CD8-positive, alpha-beta memory T cell (primary cell): ENCODE measurements at regions not wholly inside any gene's neighbourhood (a gene's known extent, or its start where the extent isn't known, plus 50 kb on each side); places are given as distances from the start of the nearest gene placed in this dataset.
"Not testable (repeated sequence)": the region's sequence is repeated elsewhere in the genome, so short reads cannot be mapped to it uniquely, and the experiment has no call there.

Experiments used
- CTCF ChIA-PET: fragments of 350-600 bp; sonication (Branson Sonifier 250); formaldehyde crosslinking; loops from one replicate; lab custom pipeline; 2021; ENCODE audit warnings: antibody characterized with exemption; lab: Charles Lee
- POLR2A ChIA-PET: fragments of 350-600 bp; sonication (Branson Sonifier 250); formaldehyde crosslinking; loops from one replicate; lab custom pipeline; 2021; ENCODE audit warnings: antibody characterized with exemption; lab: Charles Lee
- DNase-seq, 5 donors: peaks; one replicate each; pipeline versions ENCODE4 v3.0.0 to v3.0.0-alpha.2; 2020 to 2022; ENCODE audit warnings: mixed read lengths in 1 of 5
- H3K27ac ChIP-seq: one replicate; pipeline ENCODE4 v1.7.0; 2013; ENCODE audit warnings: low read depth, mild to moderate bottlenecking, low read length, moderate library complexity
- H3K27me3 ChIP-seq: 2 replicates; pipeline ENCODE4 v1.7.0; 2013; ENCODE audit warnings: low read length, mild to moderate bottlenecking; ENCODE audit not compliant: insufficient read depth, poor library complexity, severe bottlenecking
- H3K36me3 ChIP-seq: 2 replicates; pipeline ENCODE4 v1.7.0; 2013; ENCODE audit warnings: mild to moderate bottlenecking, low read length, moderate library complexity; ENCODE audit not compliant: insufficient read depth
- H3K4me1 ChIP-seq: 2 replicates; pipeline ENCODE4 v1.7.0; 2013; ENCODE audit warnings: mild to moderate bottlenecking, low read length, moderate library complexity; ENCODE audit not compliant: insufficient read depth
- H3K4me3 ChIP-seq: 2 replicates; pipeline ENCODE4 v1.7.0; 2013; ENCODE audit warnings: mild to moderate bottlenecking, low read length
- H3K9me3 ChIP-seq: 2 replicates; pipeline ENCODE4 v1.7.0; 2013; ENCODE audit warnings: mild to moderate bottlenecking, low read length
- H3K27ac Mint-ChIP-seq, 8 donors: one replicate each; pipeline ENCODE4 v1.8.0; 2020 to 2021; ENCODE audit warnings: mixed read lengths in 8 of 8, mild to moderate bottlenecking in 6 of 8, inconsistent platforms in 3 of 8, moderate library complexity in 3 of 8
- H3K27me3 Mint-ChIP-seq, 2 donors: one replicate each; pipeline ENCODE4 v1.8.0; 2020 to 2021; ENCODE audit warnings: mixed read lengths in 2 of 2, mild to moderate bottlenecking in 1 of 2, moderate library complexity in 1 of 2
- H3K36me3 Mint-ChIP-seq, 3 donors: one replicate each; pipeline ENCODE4 v1.8.0; 2020 to 2021; ENCODE audit warnings: mixed read lengths in 3 of 3, inconsistent platforms in 1 of 3, mild to moderate bottlenecking in 1 of 3
- H3K4me1 Mint-ChIP-seq, 3 donors: one replicate each; pipeline ENCODE4 v1.8.0; 2020 to 2021; ENCODE audit warnings: mixed read lengths in 3 of 3, inconsistent platforms in 1 of 3, mild to moderate bottlenecking in 1 of 3
- H3K4me3 Mint-ChIP-seq, 7 donors: one replicate each; pipeline ENCODE4 v1.8.0; 2020 to 2021; ENCODE audit warnings: mixed read lengths in 7 of 7, mild to moderate bottlenecking in 6 of 7, moderate library complexity in 4 of 7, inconsistent platforms in 2 of 7
- H3K9me3 Mint-ChIP-seq, 5 donors: one replicate each; pipeline ENCODE4 v1.8.0; 2020 to 2022; ENCODE audit warnings: mixed read lengths in 5 of 5, mild to moderate bottlenecking in 3 of 5, moderate library complexity in 2 of 5, inconsistent platforms in 1 of 5

DNA sequence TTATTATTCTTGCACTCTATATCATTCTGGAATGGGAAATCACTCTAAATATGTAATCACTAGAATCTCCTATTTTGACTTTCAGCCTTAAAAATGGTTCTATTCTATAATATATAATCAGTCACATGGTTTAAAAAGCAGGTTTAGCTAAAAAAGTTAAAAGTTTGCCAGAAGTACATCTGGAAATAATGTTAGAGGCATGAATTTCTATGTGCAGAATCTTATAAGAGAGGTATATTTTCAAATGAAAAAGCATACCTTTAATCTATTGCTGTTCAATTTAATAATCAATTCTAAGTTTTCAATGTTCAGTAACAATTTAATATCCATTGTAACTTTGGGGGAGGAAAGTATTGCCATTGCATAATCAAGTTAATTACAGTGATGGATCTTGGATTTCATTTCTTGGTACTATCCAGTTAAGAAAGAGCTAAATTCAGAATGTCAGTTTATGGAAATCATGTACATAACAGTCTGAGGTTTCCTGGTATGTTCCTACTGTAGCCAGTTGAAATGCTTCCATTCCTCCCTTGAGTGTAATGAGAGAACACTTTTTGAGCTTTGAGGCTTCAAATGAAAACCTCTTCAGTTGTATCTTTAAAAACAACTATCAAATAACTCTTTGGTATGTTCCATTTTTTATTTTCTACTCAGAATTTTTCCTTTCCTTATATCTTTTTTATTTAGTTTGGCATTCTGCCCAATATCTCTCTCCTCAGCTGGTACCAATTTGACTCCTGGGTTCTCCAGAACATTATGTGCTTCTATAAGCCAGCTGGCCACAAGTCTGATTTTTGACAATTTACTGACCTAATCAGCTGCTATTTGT is 175.7 kb upstream of the COL11A1 start:
- Mint-ChIP-seq H3K4me3 (no peak overlapping the region), H3K27ac (no peak overlapping the region), H3K9me3 (peaks cover 2 to 20% (median 7%) of the 10 kb centered on the region in 5 donors), H3K36me3 (no peaks in the 10 kb centered on the region), H3K4me1 (no peaks in the 10 kb centered on the region), H3K27me3 (no peaks in the 10 kb centered on the region)
- ChIA-PET CTCF (no interaction called here), POLR2A (no interaction called here)
- Histone ChIP-seq H3K4me1 (no peaks in the 10 kb centered on the region), H3K9me3 (no peaks in the 10 kb centered on the region), H3K36me3 (no peaks in the 10 kb centered on the region), H3K4me3 (no peak overlapping the region), H3K27me3 (no peaks in the 10 kb centered on the region), H3K27ac (no peak overlapping the region)
- no peak for DNase-seq

DNA sequence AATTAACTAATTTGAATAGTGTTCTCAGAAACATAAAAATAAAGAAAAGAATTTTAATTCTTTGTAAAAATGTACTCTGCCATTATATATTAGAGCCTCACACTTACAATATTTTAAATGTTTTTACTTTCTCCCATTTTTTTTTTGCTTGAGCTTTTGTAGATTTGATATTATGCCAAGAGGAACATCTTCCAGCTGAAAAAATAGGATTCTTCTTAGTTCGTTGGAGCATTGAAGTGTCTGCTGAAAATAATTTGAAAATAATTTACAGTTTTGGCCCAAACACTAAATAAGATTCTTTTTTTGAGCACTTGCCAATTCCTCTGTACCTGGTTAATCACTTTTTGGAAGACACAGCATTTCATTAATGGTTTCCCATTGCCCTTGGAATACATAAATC is 175.0 kb upstream of the COL11A1 start:
- H3K36me3 Mint-ChIP-seq, result no peaks in the 10 kb centered on the region
- Histone ChIP-seq H3K9me3 (no peaks in the 10 kb centered on the region), H3K36me3 (no peaks in the 10 kb centered on the region), H3K4me3 (no peak overlapping the region), H3K27me3 (no peaks in the 10 kb centered on the region), H3K27ac (no peak overlapping the region), H3K4me1 (no peaks in the 10 kb centered on the region)
- no peaks in the 10 kb centered on the region for H3K27me3 Mint-ChIP-seq
- peaks cover 2 to 17% (median 7%) of the 10 kb centered on the region in 5 donors for H3K9me3 Mint-ChIP-seq
- no peak overlapping the region for H3K27ac Mint-ChIP-seq
- no peaks in the 10 kb centered on the region for H3K4me1 Mint-ChIP-seq
- H3K4me3 Mint-ChIP-seq, result no peak overlapping the region
- CTCF ChIA-PET, result no interaction called here
- POLR2A ChIA-PET, result no interaction called here
- no peak for DNase-seq

DNA sequence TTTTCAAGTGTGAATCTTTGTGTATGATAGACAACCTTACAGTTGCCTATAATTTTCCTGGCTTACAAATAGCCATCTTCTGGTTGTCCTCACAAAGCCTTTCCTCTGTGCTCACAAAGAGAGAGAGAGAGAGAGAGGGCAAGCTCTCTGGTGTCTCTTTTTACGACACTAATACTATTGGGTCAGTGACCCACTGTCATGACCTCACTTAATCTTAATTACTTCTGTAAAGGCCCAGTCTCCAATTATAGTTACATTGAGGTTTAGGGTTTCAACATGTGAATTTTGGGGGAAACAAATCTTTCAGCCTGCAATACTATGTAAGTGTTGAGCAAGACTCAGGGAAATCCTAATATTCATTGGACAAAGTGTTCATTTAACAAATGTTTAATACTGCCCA is 167.4 kb upstream of the COL11A1 start:
- Histone ChIP-seq H3K36me3 (no peaks in the 10 kb centered on the region), H3K4me1 (no peaks in the 10 kb centered on the region), H3K27ac (no peak overlapping the region), H3K27me3 (no peaks in the 10 kb centered on the region), H3K4me3 (no peak overlapping the region), H3K9me3 (no peaks in the 10 kb centered on the region)
- Mint-ChIP-seq H3K4me1 (no peaks in the 10 kb centered on the region), H3K4me3 (no peak overlapping the region), H3K9me3 (peaks cover 0 to 6% (median 3%) of the 10 kb centered on the region in 5 donors), H3K27ac (no peak overlapping the region), H3K36me3 (no peaks in the 10 kb centered on the region), H3K27me3 (no peaks in the 10 kb centered on the region)
- DNase-seq, result no peak
- CTCF ChIA-PET, result no interaction called here
- POLR2A ChIA-PET, result no interaction called here

DNA sequence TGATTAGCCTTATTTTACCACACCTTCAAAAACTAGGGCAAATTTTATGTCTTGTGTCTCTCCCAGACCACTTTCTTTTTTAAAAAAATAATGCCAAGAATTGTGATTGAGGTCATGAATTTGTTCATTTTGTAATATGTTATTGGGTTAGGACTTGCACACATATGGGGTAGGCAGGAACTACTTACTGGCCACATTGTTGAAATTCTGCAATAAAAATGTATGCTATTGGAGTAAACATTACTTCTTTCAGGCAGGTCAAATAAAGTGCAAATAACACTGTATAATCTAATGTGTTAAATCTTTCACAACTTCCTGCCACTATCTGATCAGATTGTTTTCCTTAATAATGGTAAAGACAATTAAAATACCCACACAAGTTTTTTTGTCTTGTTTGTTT is 166.6 kb upstream of the COL11A1 start:
- no peaks in the 10 kb centered on the region for H3K36me3 Mint-ChIP-seq
- Histone ChIP-seq H3K9me3 (no peaks in the 10 kb centered on the region), H3K4me3 (no peak overlapping the region), H3K36me3 (no peaks in the 10 kb centered on the region), H3K27me3 (no peaks in the 10 kb centered on the region), H3K4me1 (no peaks in the 10 kb centered on the region), H3K27ac (no peak overlapping the region)
- no peaks in the 10 kb centered on the region for H3K27me3 Mint-ChIP-seq
- no peak overlapping the region for H3K4me3 Mint-ChIP-seq
- CTCF ChIA-PET, result no interaction called here
- H3K27ac Mint-ChIP-seq, result no peak overlapping the region
- POLR2A ChIA-PET, result no interaction called here
- no peak for DNase-seq
- peaks cover 0 to 5% (median 4%) of the 10 kb centered on the region in 5 donors for H3K9me3 Mint-ChIP-seq
- no peaks in the 10 kb centered on the region for H3K4me1 Mint-ChIP-seq

DNA sequence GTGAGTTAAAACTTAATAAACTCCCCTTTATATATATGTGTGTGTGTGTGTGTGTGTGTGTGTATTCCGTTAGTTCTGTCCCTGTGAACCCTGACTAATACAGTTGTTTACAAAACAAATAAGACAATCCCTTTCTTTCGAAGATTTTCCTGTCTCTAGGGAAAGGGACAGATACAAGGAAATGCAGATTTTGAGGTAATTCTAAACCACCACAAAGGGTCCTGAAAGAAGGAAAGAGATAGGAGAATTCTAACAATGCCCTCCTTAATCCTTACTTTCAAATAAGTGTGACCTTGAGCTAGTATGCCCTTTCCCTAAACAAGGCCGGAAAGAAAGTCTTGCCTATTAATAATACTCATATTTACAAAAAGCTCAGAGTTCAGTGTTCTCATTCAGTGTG is 164.8 kb upstream of the COL11A1 start:
- DNase-seq, result no peak
- Histone ChIP-seq H3K36me3 (no peaks in the 10 kb centered on the region), H3K9me3 (no peaks in the 10 kb centered on the region), H3K4me3 (no peak overlapping the region), H3K4me1 (no peaks in the 10 kb centered on the region), H3K27me3 (no peaks in the 10 kb centered on the region), H3K27ac (no peak overlapping the region)
- ChIA-PET POLR2A (no interaction called here), CTCF (no interaction called here)
- Mint-ChIP-seq H3K9me3 (peaks cover 0 to 7% (median 4%) of the 10 kb centered on the region in 5 donors), H3K4me1 (no peaks in the 10 kb centered on the region), H3K27ac (no peak overlapping the region), H3K36me3 (no peaks in the 10 kb centered on the region), H3K4me3 (no peak overlapping the region), H3K27me3 (no peaks in the 10 kb centered on the region)

DNA sequence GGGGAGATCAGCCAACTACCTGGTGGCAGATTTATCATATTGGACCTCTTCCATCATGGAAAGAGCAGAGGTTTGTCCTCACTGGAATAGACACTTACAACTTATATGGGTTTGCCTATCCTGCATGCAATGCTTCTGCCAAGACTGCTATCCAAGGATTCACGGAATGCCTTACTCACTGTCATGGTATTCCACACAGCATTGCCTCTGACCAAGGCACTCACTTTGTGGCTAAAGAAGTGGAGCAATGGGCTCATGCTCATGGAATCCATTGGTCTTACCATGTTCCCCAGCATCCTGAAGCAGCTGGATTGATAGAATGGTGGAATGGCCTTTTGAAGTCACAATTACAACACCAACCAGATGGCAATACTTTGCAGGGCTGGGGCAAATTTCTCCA is 163.1 kb upstream of the COL11A1 start:
- H3K4me1 Mint-ChIP-seq, H3K27me3 Mint-ChIP-seq, H3K27me3 ChIP-seq, POLR2A ChIA-PET, H3K36me3 Mint-ChIP-seq, H3K4me3 Mint-ChIP-seq, H3K9me3 Mint-ChIP-seq, H3K4me3 ChIP-seq, H3K27ac Mint-ChIP-seq, H3K27ac ChIP-seq, DNase-seq, H3K36me3 ChIP-seq, H3K9me3 ChIP-seq, H3K4me1 ChIP-seq, CTCF ChIA-PET: not testable (repeated sequence)

DNA sequence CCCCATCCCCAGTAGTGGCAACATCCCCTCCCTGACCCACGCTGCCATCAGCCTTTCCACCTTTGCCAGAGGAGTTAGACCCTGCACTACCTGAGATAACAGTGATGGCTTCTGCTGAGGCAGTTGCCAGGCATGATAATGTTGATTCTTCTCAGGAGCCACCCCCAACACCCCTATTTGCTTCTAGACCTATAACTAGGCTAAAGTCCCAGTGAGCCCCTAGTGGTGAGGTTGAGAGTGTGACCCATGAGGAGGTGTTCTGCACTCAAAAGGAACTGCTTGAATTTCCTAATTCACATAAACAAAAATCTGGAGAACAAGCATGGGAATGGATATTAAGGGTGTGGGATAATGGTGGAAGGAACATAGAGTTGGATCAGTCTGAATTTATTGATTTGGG is 159.6 kb upstream of the COL11A1 start:
- peaks cover 0 to 9% (median 4%) of the 10 kb centered on the region in 5 donors for H3K9me3 Mint-ChIP-seq
- H3K4me1 Mint-ChIP-seq, result no peaks in the 10 kb centered on the region
- H3K27ac ChIP-seq, result no peak overlapping the region
- no peaks in the 10 kb centered on the region for H3K4me1 ChIP-seq
- no peaks in the 10 kb centered on the region for H3K36me3 Mint-ChIP-seq
- H3K27me3 Mint-ChIP-seq, result no peaks in the 10 kb centered on the region
- no peak overlapping the region for H3K27ac Mint-ChIP-seq
- no peak overlapping the region for H3K4me3 Mint-ChIP-seq
- no peaks in the 10 kb centered on the region for H3K27me3 ChIP-seq
- no peaks in the 10 kb centered on the region for H3K9me3 ChIP-seq
- CTCF ChIA-PET, result no interaction called here
- H3K4me3 ChIP-seq, result no peak overlapping the region
- no peaks in the 10 kb centered on the region for H3K36me3 ChIP-seq
- no peak for DNase-seq
- POLR2A ChIA-PET, result no interaction called here

DNA sequence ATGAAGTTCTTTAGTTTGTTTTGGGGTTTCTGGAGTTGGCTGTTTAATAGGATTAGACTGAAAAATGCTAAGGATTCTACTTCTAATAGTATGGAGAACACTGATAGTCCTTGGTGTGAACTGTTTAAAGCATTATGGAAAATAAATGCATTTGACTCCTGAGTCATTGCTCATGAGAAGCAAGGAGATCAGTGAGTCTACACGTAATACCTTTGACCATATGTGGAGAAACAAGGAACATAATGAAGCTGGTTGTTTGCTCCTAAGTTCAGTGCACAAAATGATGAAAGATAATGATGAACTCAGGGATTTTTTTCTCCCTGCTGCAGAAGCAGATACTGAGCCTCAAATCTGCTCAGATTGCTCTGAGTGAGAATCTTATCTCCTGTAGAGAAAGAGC is 158.9 kb upstream of the COL11A1 start:
- Mint-ChIP-seq H3K36me3 (no peaks in the 10 kb centered on the region), H3K27me3 (no peaks in the 10 kb centered on the region), H3K27ac (no peak overlapping the region), H3K4me3 (no peak overlapping the region), H3K9me3 (peaks cover 0 to 12% (median 4%) of the 10 kb centered on the region in 5 donors), H3K4me1 (no peaks in the 10 kb centered on the region)
- DNase-seq, result no peak
- no peaks in the 10 kb centered on the region for H3K9me3 ChIP-seq
- H3K36me3 ChIP-seq, result no peaks in the 10 kb centered on the region
- ChIA-PET POLR2A (no interaction called here), CTCF (no interaction called here)
- H3K4me3 ChIP-seq, result no peak overlapping the region
- no peaks in the 10 kb centered on the region for H3K27me3 ChIP-seq
- H3K27ac ChIP-seq, result no peak overlapping the region
- no peaks in the 10 kb centered on the region for H3K4me1 ChIP-seq
